ENCODE measurements at regions not wholly inside any gene's neighbourhood (a gene's known extent, or its start where the extent isn't known, plus 50 kb on each side); places are given as distances from the start of the nearest gene placed in this dataset.

DNA sequence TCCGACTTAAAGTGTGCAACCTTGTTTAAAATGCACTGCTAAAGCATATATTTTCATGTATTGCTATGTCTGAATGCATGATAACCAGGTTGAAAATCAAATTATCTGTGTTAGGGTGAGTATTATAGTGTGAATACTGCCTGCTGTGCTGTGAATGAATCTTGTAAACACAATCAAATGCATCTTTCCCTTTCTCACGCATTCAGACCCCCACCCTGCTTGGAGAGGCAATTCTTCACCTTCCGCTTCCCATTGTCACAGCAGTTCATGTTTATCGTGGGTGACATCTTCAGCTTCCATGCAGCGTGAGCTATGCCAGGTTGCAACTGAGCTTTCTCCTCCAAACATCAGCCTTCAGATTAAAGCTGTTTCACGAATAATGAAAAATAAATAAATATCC is 418.0 kb downstream of the MEIS1 start:
- Histone ChIP-seq H3K23ac (ENCODE audit: low read depth, low read length) (peak overlapping the region; percentile 49), H2BK15ac (ENCODE audit: low read depth, low read length) (peak overlapping the region; percentile 75; the same call in 2 of the 3 replicates), H4K5ac (ENCODE audit: low read depth, low read length) (peak overlapping the region; percentile 97), H3K27me3 (ENCODE audit: control insufficient read depth, insufficient read depth, low read length) (no peaks in the 10 kb centered on the region), H2AK9ac (replicated peaks; ENCODE audit: low read depth, low read length, poor library complexity) (no peak overlapping the region), H4K91ac (ENCODE audit: insufficient read depth, low read depth, low read length) (peak overlapping the region; percentile 62; the same call in 1 of the 2 replicates), H3K14ac (replicated peaks; ENCODE audit: low read depth, low read length) (peak overlapping the region; percentile 77; the same call in 1 of the 2 replicates), H2BK20ac (ENCODE audit: low read depth, low read length) (peak overlapping the region; percentile 73), H3K4me1 (ENCODE audit: control insufficient read depth, insufficient read depth, low read length) (peaks cover 25% of the 10 kb centered on the region), H3K9me3 (ENCODE audit: control insufficient read depth, insufficient read depth, low read length) (no peaks in the 10 kb centered on the region), H2BK5ac (ENCODE audit: low read depth, low read length, poor library complexity, severe bottlenecking) (peak overlapping the region; percentile 40), H3K9me1 (ENCODE audit: insufficient read depth, low read length) (peaks cover 19% of the 10 kb centered on the region), H3K27ac (ENCODE audit: insufficient read depth, low read length) (no peak overlapping the region), H2AFZ (replicated peaks; ENCODE audit: low read length, poor library complexity) (peak overlapping the region; percentile 19), H3K9ac (ENCODE audit: low read depth, low read length) (0 out of 2 replicates have a peak overlapping the region, but pooled peaks have one; percentile 43), H3K36me3 (ENCODE audit: control insufficient read depth, insufficient read depth, low read length) (no peaks in the 10 kb centered on the region), H3K4ac (ENCODE audit: low read depth, low read length) (peak overlapping the region; percentile 70), H3K4me3 (ENCODE audit: insufficient read depth, low read depth, low read length) (no peak overlapping the region), H3K56ac (ENCODE audit: extremely low read depth, insufficient read depth, low read length) (no peak overlapping the region), H2AK5ac (ENCODE audit: low read depth, low read length) (peak overlapping the region; percentile 92), H4K20me1 (ENCODE audit: insufficient read depth, low read length) (no peaks in the 10 kb centered on the region), H3K4me2 (ENCODE audit: low read depth, low read length) (no peak overlapping the region), H2BK120ac (ENCODE audit: low read depth, low read length) (peak overlapping the region; percentile 89), H3K18ac (ENCODE audit: low read depth, low read length) (peak overlapping the region; percentile 98), H3K79me1 (ENCODE audit: low read depth in 1 of 2, low read length in 2 of 2) (0 out of 4 replicates have a peak, but pooled peaks cover 0 to 3% of the 10 kb centered on the region in 2 experiments), H4K8ac (ENCODE audit: low read depth in 2 of 2, low read length in 2 of 2) (peak overlapping the region; percentile 41 to 84; a peak in 3 of 4 replicates)
- ATAC-seq (ENCODE audit: low read depth), result no peak
- in situ Hi-C loops (cut with MboI; ENCODE audit: low sequenced_read_pairs), result no loop called here
- no TSS peak for BruUV-seq (replicated peaks)
- ChIA-PET CTCF (no interaction called here), POLR2A (ENCODE audit: unreplicated experiment) (interaction anchor here (1.0 kb wide), 1 partner anchor 12 kb away, joined by 3 read pairs; no protein-coding TSS in a partner anchor)
- dilution Hi-C loops (cut with HindIII; ENCODE audit: low sequenced_read_pairs, unreplicated experiment), result no loop called here
- intact Hi-C loops (cut with micrococcal nuclease), result loop anchor here (5.0 kb wide), 1 partner anchor 416 kb away; the partner anchor contains the start of gene MEIS1
- WGBS, 2 experiments (ENCODE audit: extremely low coverage in 2 of 2, insufficient read length in 1 of 2), result no CpG with 5 or more reads among the region's 6 CpGs
- TF ChIP-seq BHLHE40 (IDR thresholded peaks at IDR 0.05; ENCODE audit: low read depth, low read length) (no peak), MXI1 (IDR thresholded peaks at IDR 0.05; ENCODE audit: borderline replicate concordance, low read depth, low read length) (no peak), SMC3 (IDR thresholded peaks at IDR 0.05; ENCODE audit: low read depth, low read length) (no peak), MAZ (IDR thresholded peaks at IDR 0.05; ENCODE audit: borderline replicate concordance, low read depth, low read length) (no peak), FOS (IDR thresholded peaks at IDR 0.05; ENCODE audit: low read depth, low read length) (no peak), RCOR1 (IDR thresholded peaks at IDR 0.05; ENCODE audit: insufficient replicate concordance, low read length) (no peak), CEBPB (IDR thresholded peaks at IDR 0.05; ENCODE audit: low read depth, low read length) (no peak), POLR2A (IDR thresholded peaks at IDR 0.05; ENCODE audit: low read depth, low read length) (no peak), NFE2L2 (IDR thresholded peaks at IDR 0.05; ENCODE audit: low read depth, low read length) (no peak), RAD21 (IDR thresholded peaks at IDR 0.05; ENCODE audit: low read length) (no peak), MAFK (IDR thresholded peaks at IDR 0.05; ENCODE audit: low read depth, low read length) (no peak), CHD1 (IDR thresholded peaks at IDR 0.05; ENCODE audit: low read depth, low read length) (no peak), RFX5 (IDR thresholded peaks at IDR 0.05; ENCODE audit: low read depth, low read length) (no peak)
- TF ChIP-seq, protein P1, sequence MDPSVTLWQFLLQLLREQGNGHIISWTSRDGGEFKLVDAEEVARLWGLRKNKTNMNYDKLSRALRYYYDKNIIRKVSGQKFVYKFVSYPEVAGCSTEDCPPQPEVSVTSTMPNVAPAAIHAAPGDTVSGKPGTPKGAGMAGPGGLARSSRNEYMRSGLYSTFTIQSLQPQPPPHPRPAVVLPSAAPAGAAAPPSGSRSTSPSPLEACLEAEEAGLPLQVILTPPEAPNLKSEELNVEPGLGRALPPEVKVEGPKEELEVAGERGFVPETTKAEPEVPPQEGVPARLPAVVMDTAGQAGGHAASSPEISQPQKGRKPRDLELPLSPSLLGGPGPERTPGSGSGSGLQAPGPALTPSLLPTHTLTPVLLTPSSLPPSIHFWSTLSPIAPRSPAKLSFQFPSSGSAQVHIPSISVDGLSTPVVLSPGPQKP (IDR thresholded peaks at IDR 0.05; ENCODE audit: borderline replicate concordance, low read depth, low read length), result no peak
- TF ChIP-seq, protein P2, sequence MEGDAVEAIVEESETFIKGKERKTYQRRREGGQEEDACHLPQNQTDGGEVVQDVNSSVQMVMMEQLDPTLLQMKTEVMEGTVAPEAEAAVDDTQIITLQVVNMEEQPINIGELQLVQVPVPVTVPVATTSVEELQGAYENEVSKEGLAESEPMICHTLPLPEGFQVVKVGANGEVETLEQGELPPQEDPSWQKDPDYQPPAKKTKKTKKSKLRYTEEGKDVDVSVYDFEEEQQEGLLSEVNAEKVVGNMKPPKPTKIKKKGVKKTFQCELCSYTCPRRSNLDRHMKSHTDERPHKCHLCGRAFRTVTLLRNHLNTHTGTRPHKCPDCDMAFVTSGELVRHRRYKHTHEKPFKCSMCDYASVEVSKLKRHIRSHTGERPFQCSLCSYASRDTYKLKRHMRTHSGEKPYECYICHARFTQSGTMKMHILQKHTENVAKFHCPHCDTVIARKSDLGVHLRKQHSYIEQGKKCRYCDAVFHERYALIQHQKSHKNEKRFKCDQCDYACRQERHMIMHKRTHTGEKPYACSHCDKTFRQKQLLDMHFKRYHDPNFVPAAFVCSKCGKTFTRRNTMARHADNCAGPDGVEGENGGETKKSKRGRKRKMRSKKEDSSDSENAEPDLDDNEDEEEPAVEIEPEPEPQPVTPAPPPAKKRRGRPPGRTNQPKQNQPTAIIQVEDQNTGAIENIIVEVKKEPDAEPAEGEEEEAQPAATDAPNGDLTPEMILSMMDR (conservative IDR thresholded peaks at IDR 0.05; ENCODE audit: low read depth, low read length), result no peak
- TF ChIP-seq, protein P3, sequence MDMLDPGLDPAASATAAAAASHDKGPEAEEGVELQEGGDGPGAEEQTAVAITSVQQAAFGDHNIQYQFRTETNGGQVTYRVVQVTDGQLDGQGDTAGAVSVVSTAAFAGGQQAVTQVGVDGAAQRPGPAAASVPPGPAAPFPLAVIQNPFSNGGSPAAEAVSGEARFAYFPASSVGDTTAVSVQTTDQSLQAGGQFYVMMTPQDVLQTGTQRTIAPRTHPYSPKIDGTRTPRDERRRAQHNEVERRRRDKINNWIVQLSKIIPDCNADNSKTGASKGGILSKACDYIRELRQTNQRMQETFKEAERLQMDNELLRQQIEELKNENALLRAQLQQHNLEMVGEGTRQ (IDR thresholded peaks at IDR 0.05; ENCODE audit: low read depth, low read length), result no peak
- DNase-seq, result no peak

All from IMR-90 (cell line).